GM21619 (cell line): ENCODE measurements at regions not wholly inside any gene's neighbourhood (a gene's known extent, or its start where the extent isn't known, plus 50 kb on each side); places are given as distances from the start of the nearest gene placed in this dataset.

Experiments
- ATAC-seq: cut with Tn5 transposase; IDR thresholded peaks from one replicate; pipeline ENCODE4 v1.9.1; 2021; ENCODE audit not compliant: unreplicated experiment

- peak; percentile 97 for ATAC-seq
These were observed 125.1 kb upstream of the SLC25A36 start for GRCh38 chr3:140816372-140817195.

DNA sequence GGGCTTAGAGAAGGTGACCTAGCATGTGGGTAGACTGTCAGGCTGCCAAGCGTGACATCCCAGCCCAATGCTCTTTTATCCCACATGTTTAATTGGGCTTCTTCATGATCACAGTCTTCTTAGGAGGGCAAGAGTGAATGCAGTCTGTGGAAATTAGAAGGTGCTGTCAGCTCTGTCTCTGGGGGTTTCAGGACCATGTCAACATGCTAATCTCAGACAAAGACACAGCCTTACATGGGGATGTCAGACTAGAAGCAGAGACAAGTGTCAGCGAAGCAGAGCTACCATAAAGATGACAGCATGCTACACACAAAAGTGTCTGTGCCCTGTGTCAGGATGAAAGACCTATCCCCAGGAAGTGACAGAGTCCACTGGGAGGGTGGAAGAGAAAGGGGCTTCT, 120.1 kb upstream of the SLC25A36 start:
- ATAC-seq: no peak

DNA sequence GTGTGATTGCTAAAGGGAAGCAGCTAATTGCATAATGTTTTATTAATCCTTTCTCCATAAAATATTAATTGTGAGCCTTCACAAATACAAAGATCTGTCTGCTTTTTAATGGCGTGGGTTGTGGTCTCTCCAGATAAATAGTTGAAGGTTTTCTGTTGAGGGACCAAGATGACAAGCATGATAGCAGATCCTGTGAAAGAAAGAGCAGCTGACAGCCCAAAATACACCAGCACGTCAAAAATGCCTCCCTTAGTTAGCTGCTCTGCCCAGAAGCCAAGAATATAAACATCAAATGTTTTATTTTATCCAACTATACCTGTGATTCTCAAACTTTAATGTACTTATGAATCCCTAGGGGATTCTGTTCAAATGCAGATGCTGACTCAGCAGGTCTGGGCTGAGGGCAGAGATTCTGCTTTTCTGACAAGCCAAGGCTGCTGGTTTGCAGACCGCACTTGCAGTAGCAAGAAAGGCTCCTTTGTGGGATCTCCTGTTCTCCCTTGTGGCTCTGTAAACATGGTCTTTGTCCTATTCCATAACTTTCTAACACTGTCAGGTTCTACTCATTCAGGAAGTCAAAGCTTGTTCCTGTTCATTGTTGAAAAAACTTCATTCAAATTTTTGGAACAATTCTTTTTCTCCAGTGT, 119.1 kb upstream of the SLC25A36 start:
- ATAC-seq: no peak

GRCh38 chr3:140823106-140823505, 118.5 kb upstream of the SLC25A36 start:
- no peak for ATAC-seq

GRCh38 chr3:140827894-140828293, 113.7 kb upstream of the SLC25A36 start:
- ATAC-seq: no peak

GRCh38 chr3:140828585-140828984, 113.1 kb upstream of the SLC25A36 start:
- ATAC-seq: no peak

DNA sequence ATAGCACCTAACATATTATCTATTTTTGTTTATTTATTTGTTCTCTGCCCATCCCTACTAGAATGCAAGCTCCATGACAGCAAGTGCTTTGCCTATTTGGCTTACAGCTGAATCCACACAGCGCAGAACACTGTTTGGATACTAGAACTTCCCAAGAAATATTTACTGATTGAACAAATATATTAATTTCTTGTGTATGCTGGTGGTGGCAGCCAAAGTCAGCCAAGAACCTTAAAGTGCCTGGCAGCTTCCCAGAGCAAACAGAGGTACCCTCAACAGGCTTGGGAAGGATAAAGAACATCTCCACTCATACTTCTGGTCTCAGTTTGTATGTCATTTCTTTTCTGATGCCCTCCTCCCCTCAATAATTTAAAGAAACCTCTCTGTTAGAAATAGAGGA, 111.8 kb upstream of the SLC25A36 start:
- ATAC-seq: no peak

GRCh38 chr3:140830391-140830790, 111.2 kb upstream of the SLC25A36 start:
- no peak for ATAC-seq

- ATAC-seq: peak; percentile 66
These were observed 108.8 kb upstream of the SLC25A36 start for GRCh38 chr3:140832883-140833282.

GRCh38 chr3:140834266-140835037, 107.2 kb upstream of the SLC25A36 start:
- no peak for ATAC-seq

GRCh38 chr3:140842984-140843649, 98.5 kb upstream of the SLC25A36 start:
- ATAC-seq: peak; percentile 96

GRCh38 chr3:140843656-140844055, 98.0 kb upstream of the SLC25A36 start:
- peak; percentile 6 for ATAC-seq

- no peak for ATAC-seq
These were observed 97.6 kb upstream of the SLC25A36 start for GRCh38 chr3:140844072-140844471.

- ATAC-seq: no peak
These were observed 95.8 kb upstream of the SLC25A36 start for GRCh38 chr3:140845882-140846281.

DNA sequence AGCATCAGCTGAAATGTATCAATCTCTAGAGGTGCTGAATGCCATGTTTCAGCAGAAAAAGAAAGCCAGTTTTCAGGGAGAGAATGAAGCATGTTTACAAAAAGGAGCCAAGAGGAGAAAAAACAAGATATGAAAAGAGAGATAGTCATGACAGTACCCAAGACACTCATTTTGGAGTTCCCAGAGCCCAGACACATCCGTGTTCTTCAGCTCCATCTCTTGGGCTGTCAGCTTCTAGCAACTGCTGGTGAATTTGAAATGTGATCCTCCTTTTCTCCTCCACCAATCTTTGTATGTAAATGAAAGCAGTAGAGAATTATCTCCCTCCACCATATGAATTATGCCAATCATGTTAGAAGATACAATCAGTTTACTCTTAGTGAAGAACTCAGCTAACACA, 93.0 kb upstream of the SLC25A36 start:
- ATAC-seq: no peak

DNA sequence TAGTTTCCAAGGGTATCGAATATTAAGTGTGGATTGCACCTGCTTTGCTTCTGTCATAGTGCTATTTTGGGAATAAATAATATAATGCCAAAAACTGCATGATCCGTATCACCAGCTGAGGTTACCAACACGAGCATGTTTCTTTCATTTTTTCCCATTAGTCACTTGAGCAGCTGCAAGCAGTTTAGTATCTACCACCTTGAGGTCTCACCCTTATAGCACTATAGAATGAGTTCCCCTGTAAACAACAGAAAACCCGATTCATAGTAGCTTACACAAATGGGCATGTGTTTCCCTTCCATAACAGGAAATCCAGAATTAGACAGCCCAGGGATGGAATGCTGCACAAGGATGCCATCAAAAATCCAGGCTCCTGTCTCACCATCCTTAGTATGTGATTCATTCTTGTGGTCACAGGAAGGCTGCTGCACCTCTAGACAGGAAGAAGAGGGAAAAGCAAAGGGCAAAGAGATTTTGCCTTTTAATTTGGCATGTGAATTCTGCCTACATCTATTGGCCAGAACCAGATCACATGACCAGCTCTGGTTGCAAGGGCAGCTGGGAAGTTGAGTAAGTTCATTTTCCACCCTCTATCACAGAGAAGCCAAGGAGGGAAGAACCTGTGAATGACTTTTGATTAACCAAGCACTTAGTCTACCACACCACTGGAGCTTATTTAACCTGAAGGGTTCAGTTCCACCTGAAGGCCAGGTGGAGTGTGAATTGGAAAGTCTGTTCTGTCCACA, 91.3 kb upstream of the SLC25A36 start:
- ATAC-seq: no peak

DNA sequence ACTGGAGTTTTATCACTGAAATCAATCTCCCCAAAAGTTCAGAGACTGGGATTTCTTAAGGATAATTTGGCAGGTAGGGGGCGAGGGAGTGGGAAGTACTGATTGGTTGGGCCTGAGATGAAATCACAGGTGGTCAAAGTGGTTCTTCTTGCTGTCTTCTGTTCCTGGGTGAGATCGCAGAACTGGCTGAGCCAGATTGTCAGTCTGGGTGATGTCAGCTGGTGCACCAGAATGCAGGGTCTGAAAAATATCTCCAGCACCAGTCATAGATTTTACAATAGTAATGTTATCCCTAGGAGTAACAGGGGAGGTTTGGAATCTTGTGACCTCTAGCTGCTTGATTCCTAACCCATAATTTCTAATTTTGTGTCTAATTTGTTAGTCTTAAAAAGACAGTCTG, 86.7 kb upstream of the SLC25A36 start:
- no peak for ATAC-seq

GRCh38 chr3:140856905-140857304, 84.7 kb upstream of the SLC25A36 start:
- ATAC-seq: no peak

GRCh38 chr3:140857993-140858392, 83.6 kb upstream of the SLC25A36 start:
- ATAC-seq: no peak

GRCh38 chr3:140859592-140860336, 81.9 kb upstream of the SLC25A36 start:
- peak; percentile 50 for ATAC-seq
